Bronchial epithelial cell (primary cell): ENCODE measurements at regions not wholly inside any gene's neighbourhood (a gene's known extent, or its start where the extent isn't known, plus 50 kb on each side); places are given as distances from the start of the nearest gene placed in this dataset.

Source experiments
- DNase-seq: peaks from one replicate; pipeline ENCODE4 v3.0.0-alpha.2; 2010; ENCODE audit warnings: low read depth
- FAIRE-seq: peaks from 2 replicates; lab custom pipeline; 2011; peaks lifted over from hg19 to GRCh38; lab: Jason Lieb, UNC
- H3K27me3 ChIP-seq: 2 replicates; pipeline ENCODE4 v1.5.1; 2011; ENCODE audit warnings: low read length; ENCODE audit not compliant: control insufficient read depth, insufficient read depth
- H3K36me3 ChIP-seq: 2 replicates; pipeline ENCODE4 v1.5.1; 2011; ENCODE audit warnings: low read length; ENCODE audit not compliant: control insufficient read depth, insufficient read depth
- H3K4me3 ChIP-seq: 2 replicates; pipeline ENCODE4 v1.5.1; 2011; ENCODE audit warnings: mild to moderate bottlenecking, low read depth, low read length, control low read depth
- TF ChIP-seq, protein P1 (sequence below): IDR thresholded peaks from 2 replicates; pipeline ENCODE4 v1.5.1; 2011; ENCODE audit warnings: mild to moderate bottlenecking, moderate library complexity, low read length, control low read depth, inconsistent platforms; ENCODE audit not compliant: insufficient read depth, severe bottlenecking

DNA sequence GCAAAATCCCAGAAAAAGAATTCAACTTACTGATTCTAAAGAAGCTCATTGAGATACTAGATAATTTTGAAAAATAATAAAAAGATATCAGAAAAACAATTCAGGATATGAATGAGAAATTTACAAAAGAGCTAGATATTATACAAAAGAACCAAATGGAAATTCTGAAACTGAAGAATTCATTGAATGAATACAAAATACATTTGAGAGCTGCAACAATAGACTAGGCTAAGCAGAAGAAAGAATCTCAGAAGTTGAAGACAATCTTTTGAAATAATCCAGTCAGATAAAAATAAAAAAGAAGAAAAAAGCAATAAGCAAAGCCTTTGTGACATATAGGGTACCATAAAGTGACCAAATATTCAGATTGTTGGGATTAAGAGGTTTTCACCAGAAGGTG lies 206.0 kb downstream of the CD109 start:
- no peaks in the 10 kb centered on the region for H3K36me3 ChIP-seq
- FAIRE-seq (no peak), DNase-seq (no peak)
- H3K4me3 ChIP-seq: no peak overlapping the region
- H3K27me3 ChIP-seq: no peaks in the 10 kb centered on the region
- TF ChIP-seq, protein P1, sequence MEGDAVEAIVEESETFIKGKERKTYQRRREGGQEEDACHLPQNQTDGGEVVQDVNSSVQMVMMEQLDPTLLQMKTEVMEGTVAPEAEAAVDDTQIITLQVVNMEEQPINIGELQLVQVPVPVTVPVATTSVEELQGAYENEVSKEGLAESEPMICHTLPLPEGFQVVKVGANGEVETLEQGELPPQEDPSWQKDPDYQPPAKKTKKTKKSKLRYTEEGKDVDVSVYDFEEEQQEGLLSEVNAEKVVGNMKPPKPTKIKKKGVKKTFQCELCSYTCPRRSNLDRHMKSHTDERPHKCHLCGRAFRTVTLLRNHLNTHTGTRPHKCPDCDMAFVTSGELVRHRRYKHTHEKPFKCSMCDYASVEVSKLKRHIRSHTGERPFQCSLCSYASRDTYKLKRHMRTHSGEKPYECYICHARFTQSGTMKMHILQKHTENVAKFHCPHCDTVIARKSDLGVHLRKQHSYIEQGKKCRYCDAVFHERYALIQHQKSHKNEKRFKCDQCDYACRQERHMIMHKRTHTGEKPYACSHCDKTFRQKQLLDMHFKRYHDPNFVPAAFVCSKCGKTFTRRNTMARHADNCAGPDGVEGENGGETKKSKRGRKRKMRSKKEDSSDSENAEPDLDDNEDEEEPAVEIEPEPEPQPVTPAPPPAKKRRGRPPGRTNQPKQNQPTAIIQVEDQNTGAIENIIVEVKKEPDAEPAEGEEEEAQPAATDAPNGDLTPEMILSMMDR: no peak

DNA sequence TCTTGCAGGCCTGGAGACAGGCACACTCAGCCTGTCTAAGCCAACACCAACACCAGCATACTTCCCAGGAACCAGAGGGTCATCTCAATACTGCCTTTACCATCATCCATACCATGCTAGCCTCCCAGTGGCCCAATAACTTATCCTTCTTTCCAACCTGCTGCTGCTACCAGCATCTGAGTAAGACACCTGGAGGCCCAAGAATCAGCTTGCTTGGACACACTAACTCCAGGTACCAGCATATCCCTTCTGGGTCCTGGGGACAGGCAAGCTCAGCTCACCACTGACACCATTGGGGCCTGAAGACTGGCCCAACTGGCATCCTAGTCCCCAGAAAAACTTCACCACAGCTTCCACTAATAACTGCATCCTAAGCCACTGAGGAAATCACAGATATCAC lies 205.3 kb downstream of the CD109 start:
- Histone ChIP-seq H3K36me3 (no peaks in the 10 kb centered on the region), H3K4me3 (no peak overlapping the region), H3K27me3 (no peaks in the 10 kb centered on the region)
- TF ChIP-seq, protein P1: no peak
- FAIRE-seq (no peak), DNase-seq (no peak)

DNA sequence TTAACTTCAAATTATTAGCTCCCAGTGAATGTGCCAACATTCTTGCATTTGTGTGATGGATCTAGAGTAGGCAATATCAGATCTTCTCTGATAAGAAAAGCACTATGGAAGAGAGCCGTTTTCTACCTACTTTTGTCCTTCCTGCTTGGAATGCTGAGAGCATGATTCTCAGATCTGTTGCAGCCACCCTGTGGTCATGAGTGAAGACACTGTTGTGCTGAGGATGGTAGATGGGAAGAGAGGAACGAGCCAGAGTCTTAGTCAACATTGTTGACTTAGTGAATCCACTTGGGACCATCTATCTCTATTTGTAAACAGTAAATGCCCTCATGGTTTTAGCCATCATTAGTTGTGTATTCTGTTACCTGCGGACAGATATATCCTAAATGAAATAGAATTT lies 202.6 kb downstream of the CD109 start:
- peak; percentile 10 for DNase-seq
- no peaks in the 10 kb centered on the region for H3K27me3 ChIP-seq
- TF ChIP-seq, protein P1: peak; percentile 7
- FAIRE-seq: no peak
- H3K4me3 ChIP-seq: no peak overlapping the region
- no peaks in the 10 kb centered on the region for H3K36me3 ChIP-seq

DNA sequence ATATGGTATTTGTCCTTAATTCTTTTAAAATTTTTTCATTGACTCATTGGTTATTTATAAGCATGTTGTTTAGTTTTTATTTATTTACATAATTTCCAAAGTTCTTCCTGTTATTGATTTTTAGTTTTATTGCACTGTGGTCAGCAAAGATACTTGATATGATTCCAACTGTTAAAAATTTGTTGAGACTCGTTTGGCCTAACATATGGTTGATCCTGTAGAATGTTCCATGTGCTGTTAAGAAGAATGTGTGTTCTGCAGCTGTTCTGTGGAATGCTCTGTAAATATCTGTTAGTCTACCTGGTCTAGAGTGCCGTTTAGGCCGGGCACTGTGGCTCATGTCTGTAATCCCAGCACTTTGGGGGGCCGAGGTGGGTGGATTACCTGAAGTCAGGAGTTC lies 197.7 kb downstream of the CD109 start:
- TF ChIP-seq, protein P1: no peak
- FAIRE-seq (no peak), DNase-seq (no peak)
- Histone ChIP-seq H3K4me3 (no peak overlapping the region), H3K27me3 (no peaks in the 10 kb centered on the region), H3K36me3 (no peaks in the 10 kb centered on the region)

DNA sequence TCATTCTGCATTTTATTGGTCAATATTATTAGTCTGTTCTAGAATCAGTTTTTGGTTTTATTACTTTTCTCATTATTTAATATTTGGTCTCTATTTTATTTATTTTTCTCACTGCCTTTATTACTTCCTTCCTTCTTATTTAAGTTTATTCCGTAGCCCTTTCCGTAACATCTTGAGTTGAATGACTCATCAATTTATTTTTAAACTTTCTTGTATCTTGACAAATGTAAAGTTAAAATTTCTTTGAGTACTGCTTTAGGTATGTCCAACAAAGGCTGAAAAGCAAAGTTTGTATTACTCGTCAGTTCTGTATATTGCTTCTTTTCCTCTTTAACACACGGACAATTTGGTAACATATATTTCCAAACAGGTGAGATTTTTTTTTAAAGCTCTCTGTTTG lies 192.0 kb downstream of the CD109 start:
- no peaks in the 10 kb centered on the region for H3K27me3 ChIP-seq
- DNase-seq (no peak), FAIRE-seq (no peak)
- no peak overlapping the region for H3K4me3 ChIP-seq
- H3K36me3 ChIP-seq: no peaks in the 10 kb centered on the region
- TF ChIP-seq, protein P1: no peak

DNA sequence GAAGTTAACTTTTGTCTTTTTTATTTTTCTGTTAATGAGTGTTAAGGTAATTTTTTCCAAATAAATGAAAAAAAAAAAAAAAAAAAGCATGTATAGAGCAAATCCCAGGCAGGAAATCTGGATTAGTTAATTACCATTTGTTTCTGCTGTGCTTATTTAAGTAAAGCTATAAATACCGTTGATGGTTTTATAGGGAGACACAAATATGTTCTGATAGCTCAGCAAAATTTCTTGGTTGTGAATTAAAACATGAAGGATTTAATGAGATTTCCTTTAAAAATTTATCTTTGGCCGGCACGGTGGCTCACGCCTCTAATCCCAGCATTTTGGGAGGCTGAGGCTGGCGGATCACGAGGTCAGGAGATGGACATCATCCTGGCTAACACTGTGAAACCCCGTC lies 189.4 kb downstream of the CD109 start:
- FAIRE-seq (no peak), DNase-seq (no peak)
- Histone ChIP-seq H3K27me3 (no peaks in the 10 kb centered on the region), H3K36me3 (no peaks in the 10 kb centered on the region), H3K4me3 (no peak overlapping the region)
- TF ChIP-seq, protein P1: no peak
